Vagina (tissue), 2 donors: ENCODE measurements at regions not wholly inside any gene's neighbourhood (a gene's known extent, or its start where the extent isn't known, plus 50 kb on each side); places are given as distances from the start of the nearest gene placed in this dataset.

Experiments
- DNase-seq, 2 donors: peaks; one replicate each; pipeline ENCODE4 v3.0.0-alpha.2; 2017; ENCODE audit errors: extremely low spot score in 2 of 2
- H3K27ac ChIP-seq: fragments of 200-600 bp; sonication (generic); one replicate; pipeline ENCODE4 v1.5.1; 2019
- H3K27me3 ChIP-seq: fragments of 200-600 bp; sonication (generic); one replicate; pipeline ENCODE4 v1.5.1; 2019
- H3K36me3 ChIP-seq, 2 donors: fragments of 200-600 bp; sonication (generic); one replicate each; pipeline ENCODE4 v1.5.1; 2017 to 2019
- H3K4me1 ChIP-seq: fragments of 200-600 bp; sonication (generic); one replicate; pipeline ENCODE4 v1.5.1; 2019
- H3K4me3 ChIP-seq, 2 donors: fragments of 200-600 bp; sonication (generic); 1 replicate in 1 of 2; 2 replicates in 1 of 2; pipeline ENCODE4 v1.5.1; 2016 to 2019
- H3K9me3 ChIP-seq: fragments of 200-600 bp; sonication (generic); one replicate; pipeline ENCODE4 v1.5.1; 2019
- POLR2A ChIP-seq, 2 donors: fragments of 450-650 bp; IDR thresholded peaks; one replicate each; pipeline ENCODE4 v1.6.1; 2017; ENCODE audit warnings: antibody characterized with exemption in 2 of 2, mild to moderate bottlenecking in 2 of 2, moderate library complexity in 2 of 2
- POLR2AphosphoS5 ChIP-seq, 2 donors: sonication (generic); formaldehyde crosslinking; IDR thresholded peaks; one replicate each; pipeline ENCODE4 v1.9.0; 2017; ENCODE audit warnings: antibody characterized with exemption in 2 of 2, mild to moderate bottlenecking in 2 of 2, low read depth in 1 of 2; ENCODE audit not compliant: insufficient read depth in 1 of 2
- intact Hi-C: fragments of 100-400 bp; cut with DNase I; formaldehyde crosslinking; loops from one replicate; pipeline ENCODE4 v1.15.1; 2023
- TF ChIP-seq, protein P1 (sequence below), 3 experiments: fragments of 450-650 bp in 2 of 3; fragments of 200-600 bp in 1 of 3; sonication (generic) in 1 of 3; IDR thresholded peaks; one replicate each; pipeline ENCODE4 v1.5.1; 2017 to 2019; ENCODE audit warnings: antibody characterized with exemption in 3 of 3, mild to moderate bottlenecking in 2 of 3, moderate library complexity in 2 of 3

DNA sequence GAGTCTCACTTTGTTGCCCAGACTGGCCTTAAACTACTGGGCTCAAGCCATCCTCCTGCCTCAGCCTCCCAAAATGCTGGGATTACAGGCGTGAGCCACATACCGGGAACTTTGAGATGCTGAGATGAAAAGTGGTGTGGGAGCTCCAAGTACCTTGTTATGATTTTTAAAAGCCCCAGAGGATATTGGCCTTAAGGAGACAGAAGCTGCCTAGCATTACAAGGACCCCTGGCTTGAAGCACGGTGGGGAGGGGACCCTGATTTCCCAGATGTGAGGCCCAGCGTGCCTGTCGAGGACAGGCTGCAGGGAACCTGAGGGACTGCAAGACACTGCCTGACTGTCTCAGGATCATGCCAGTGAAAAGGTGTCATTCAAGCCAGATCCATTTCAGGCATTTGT is 75.3 kb upstream of the TIAM2 start:
- no peak for DNase-seq
- TF ChIP-seq, protein P1, sequence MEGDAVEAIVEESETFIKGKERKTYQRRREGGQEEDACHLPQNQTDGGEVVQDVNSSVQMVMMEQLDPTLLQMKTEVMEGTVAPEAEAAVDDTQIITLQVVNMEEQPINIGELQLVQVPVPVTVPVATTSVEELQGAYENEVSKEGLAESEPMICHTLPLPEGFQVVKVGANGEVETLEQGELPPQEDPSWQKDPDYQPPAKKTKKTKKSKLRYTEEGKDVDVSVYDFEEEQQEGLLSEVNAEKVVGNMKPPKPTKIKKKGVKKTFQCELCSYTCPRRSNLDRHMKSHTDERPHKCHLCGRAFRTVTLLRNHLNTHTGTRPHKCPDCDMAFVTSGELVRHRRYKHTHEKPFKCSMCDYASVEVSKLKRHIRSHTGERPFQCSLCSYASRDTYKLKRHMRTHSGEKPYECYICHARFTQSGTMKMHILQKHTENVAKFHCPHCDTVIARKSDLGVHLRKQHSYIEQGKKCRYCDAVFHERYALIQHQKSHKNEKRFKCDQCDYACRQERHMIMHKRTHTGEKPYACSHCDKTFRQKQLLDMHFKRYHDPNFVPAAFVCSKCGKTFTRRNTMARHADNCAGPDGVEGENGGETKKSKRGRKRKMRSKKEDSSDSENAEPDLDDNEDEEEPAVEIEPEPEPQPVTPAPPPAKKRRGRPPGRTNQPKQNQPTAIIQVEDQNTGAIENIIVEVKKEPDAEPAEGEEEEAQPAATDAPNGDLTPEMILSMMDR (IDR thresholded peaks at IDR 0.05): no peak
- TF ChIP-seq POLR2A (IDR thresholded peaks at IDR 0.05): no peak
- TF ChIP-seq POLR2AphosphoS5 (IDR thresholded peaks at IDR 0.05; ENCODE audit: insufficient read depth in 1 of 2, low read depth in 1 of 2): no peak
- Histone ChIP-seq H3K4me3 (no peak overlapping the region), H3K27ac (no peak overlapping the region), H3K4me1 (no peaks in the 10 kb centered on the region), H3K27me3 (no peaks in the 10 kb centered on the region), H3K9me3 (no peaks in the 10 kb centered on the region), H3K36me3 (no peaks in the 10 kb centered on the region)
- intact Hi-C loops: loop anchor here (5.0 kb wide), 1 partner anchor 518 kb away; no protein-coding TSS in a partner anchor

DNA sequence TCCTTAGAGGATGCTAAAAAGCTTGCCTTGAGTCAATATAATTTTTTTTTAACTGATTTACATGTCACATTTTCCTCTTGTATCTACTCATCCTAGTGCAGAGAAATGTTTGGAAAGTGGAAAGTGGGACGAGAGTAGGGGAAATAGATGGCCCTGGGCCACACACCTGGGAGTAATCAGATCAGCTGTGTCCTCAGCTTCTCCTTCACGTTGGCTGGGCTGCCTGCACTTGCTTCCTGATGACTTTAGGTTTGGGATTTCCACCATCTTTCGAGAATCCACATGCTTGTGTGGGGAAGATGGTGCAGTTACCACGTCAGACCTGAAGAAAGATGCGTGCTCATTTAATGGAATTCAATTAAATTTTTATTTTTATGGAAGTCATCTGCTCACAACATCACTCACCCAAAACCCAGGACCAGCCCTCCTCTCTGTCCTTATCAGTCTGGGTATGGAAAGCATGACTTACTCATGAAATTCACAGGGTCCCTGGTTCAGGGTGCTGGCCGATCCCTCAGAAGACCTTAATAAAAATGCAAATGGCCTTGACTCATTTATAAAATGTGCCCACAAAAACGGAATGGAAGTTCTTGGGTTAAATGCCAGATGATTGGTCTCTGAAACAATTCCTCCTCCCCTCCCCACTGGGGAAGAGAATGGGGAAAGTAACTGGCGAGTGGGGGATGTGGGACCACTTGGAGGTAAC is 74.5 kb upstream of the TIAM2 start:
- Histone ChIP-seq H3K36me3 (no peaks in the 10 kb centered on the region), H3K27me3 (no peaks in the 10 kb centered on the region), H3K4me3 (no peak overlapping the region), H3K27ac (no peak overlapping the region), H3K9me3 (no peaks in the 10 kb centered on the region), H3K4me1 (no peaks in the 10 kb centered on the region)
- DNase-seq: no peak
- no peak for TF ChIP-seq POLR2A (IDR thresholded peaks at IDR 0.05)
- TF ChIP-seq POLR2AphosphoS5 (IDR thresholded peaks at IDR 0.05; ENCODE audit: insufficient read depth in 1 of 2, low read depth in 1 of 2): no peak
- TF ChIP-seq, protein P1 (IDR thresholded peaks at IDR 0.05): no peak
- intact Hi-C loops: loop anchor here (5.0 kb wide), 1 partner anchor 518 kb away; no protein-coding TSS in a partner anchor

DNA sequence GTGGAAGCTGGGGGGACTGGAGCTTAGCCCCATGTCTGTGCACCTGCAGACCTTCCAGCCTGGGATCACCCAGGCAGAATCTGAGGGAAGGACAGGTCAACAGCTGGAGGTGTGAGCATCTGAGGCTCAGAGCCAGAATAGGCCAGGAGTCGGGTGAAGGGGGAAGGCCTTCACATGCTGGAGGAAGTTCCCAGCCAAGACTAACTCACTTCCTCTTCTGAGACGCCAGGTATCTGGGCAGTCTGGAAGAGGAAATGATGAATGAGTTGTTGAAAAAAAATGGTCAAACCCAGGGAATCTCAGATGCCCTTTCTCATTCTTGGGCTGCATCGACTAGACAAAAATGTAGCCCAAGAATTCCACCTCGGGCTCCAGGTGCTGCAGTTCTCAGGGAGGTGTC is 73.6 kb upstream of the TIAM2 start:
- Histone ChIP-seq H3K9me3 (no peaks in the 10 kb centered on the region), H3K4me1 (no peaks in the 10 kb centered on the region), H3K27ac (no peak overlapping the region), H3K27me3 (no peaks in the 10 kb centered on the region), H3K4me3 (no peak overlapping the region), H3K36me3 (no peaks in the 10 kb centered on the region)
- no peak for DNase-seq
- intact Hi-C loops: loop anchor here (5.0 kb wide), 1 partner anchor 519 kb away; no protein-coding TSS in a partner anchor
- TF ChIP-seq POLR2AphosphoS5 (IDR thresholded peaks at IDR 0.05; ENCODE audit: insufficient read depth in 1 of 2, low read depth in 1 of 2) (no peak), POLR2A (IDR thresholded peaks at IDR 0.05) (no peak)
- TF ChIP-seq, protein P1 (IDR thresholded peaks at IDR 0.05): no peak

DNA sequence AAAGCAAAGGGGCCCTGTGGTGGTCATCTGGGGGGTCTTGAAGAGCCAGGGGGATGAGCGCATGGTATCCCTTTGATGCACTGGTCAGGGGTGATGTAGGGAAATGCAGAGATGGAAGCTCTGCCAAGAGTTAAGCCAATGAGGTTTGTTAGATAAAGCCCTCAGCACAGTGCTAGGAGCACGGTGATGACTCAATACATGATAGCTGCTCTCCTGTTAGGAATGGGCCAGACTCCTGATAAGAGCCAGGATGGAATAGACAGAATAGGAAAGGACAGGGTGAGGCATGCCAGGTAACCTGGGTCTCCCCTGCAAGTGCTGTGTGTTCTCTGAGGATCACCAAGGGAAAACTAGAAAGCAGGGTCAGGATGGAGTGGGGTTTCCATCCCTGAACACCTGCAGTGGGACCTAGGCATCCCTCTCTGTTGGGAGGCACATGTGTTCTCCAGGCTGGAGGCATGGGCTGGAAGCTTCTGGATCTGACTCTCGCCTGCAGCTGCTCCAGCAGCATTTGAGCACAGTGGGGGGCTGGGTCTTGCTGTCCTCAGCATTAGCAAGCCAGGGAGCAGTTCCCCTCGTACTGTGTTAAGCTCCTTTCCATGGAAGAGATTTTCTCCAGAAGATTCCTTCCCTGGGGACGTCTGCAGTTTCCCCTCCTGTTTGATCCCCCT is 71.8 kb upstream of the TIAM2 start:
- intact Hi-C loops: loop anchor here (5.0 kb wide), 1 partner anchor 521 kb away; no protein-coding TSS in a partner anchor
- Histone ChIP-seq H3K27me3 (no peaks in the 10 kb centered on the region), H3K36me3 (no peaks in the 10 kb centered on the region), H3K9me3 (no peaks in the 10 kb centered on the region), H3K27ac (no peak overlapping the region), H3K4me3 (no peak overlapping the region), H3K4me1 (no peaks in the 10 kb centered on the region)
- no peak for DNase-seq
- TF ChIP-seq POLR2AphosphoS5 (IDR thresholded peaks at IDR 0.05; ENCODE audit: insufficient read depth in 1 of 2, low read depth in 1 of 2) (no peak), POLR2A (IDR thresholded peaks at IDR 0.05) (no peak)
- TF ChIP-seq, protein P1 (IDR thresholded peaks at IDR 0.05): no peak

DNA sequence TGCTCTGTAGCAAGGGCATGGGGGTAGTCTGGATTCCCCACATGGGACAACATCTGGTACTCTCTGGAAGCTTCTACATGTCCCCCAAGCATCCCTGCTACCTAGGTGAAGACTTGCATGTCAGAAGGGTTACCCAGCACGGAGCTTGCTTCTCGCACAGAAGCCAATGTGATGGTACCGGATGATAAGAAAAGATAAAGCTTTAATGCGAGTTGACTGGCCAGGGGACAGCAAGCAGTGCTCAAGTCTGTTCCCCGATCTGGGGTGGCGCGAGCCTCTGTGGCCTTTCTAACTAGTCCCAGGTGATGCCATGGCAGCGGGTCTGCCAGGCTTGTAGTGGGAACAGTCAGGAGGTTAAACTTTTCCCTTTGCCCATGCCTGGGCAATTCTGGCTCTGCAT is 70.0 kb upstream of the TIAM2 start:
- intact Hi-C loops: no loop called here
- DNase-seq: no peak

More for the DNA sequence above, 70.0 kb upstream of the TIAM2 start:
- H3K9me3 ChIP-seq: no peaks in the 10 kb centered on the region
- H3K36me3 ChIP-seq: no peaks in the 10 kb centered on the region
- no peak overlapping the region for H3K4me3 ChIP-seq
- H3K4me1 ChIP-seq: no peaks in the 10 kb centered on the region
- TF ChIP-seq POLR2A (IDR thresholded peaks at IDR 0.05): no peak
- TF ChIP-seq, protein P1 (IDR thresholded peaks at IDR 0.05): no peak
- TF ChIP-seq POLR2AphosphoS5 (IDR thresholded peaks at IDR 0.05; ENCODE audit: insufficient read depth in 1 of 2, low read depth in 1 of 2): no peak
- H3K27me3 ChIP-seq: no peaks in the 10 kb centered on the region
- H3K27ac ChIP-seq: no peak overlapping the region
